ENCODE measurements at regions not wholly inside any gene's neighbourhood (a gene's known extent, or its start where the extent isn't known, plus 50 kb on each side); places are given as distances from the start of the nearest gene placed in this dataset.

GRCh38 chr6:65830151-65830550 is 123.1 kb upstream of the EYS start:
- TF ChIP-seq CTCF (IDR thresholded peaks at IDR 0.05; ENCODE audit: low read depth, low read length): no peak
- TF ChIP-seq EZH2phosphoT487 (IDR thresholded peaks at IDR 0.05; ENCODE audit: low read depth): no peak
